NCI-H526 treated with DMSO at 0.1 percent for 48 hours (cell line): ENCODE measurements at regions not wholly inside any gene's neighbourhood (a gene's known extent, or its start where the extent isn't known, plus 50 kb on each side); places are given as distances from the start of the nearest gene placed in this dataset.
"Not testable (repeated sequence)": the region's sequence is repeated elsewhere in the genome, so short reads cannot be mapped to it uniquely, and the experiment has no call there.

Source experiments
- DNase-seq: peaks from one replicate; lab custom pipeline; 2025; lab: John Stamatoyannopoulos, UW

DNA sequence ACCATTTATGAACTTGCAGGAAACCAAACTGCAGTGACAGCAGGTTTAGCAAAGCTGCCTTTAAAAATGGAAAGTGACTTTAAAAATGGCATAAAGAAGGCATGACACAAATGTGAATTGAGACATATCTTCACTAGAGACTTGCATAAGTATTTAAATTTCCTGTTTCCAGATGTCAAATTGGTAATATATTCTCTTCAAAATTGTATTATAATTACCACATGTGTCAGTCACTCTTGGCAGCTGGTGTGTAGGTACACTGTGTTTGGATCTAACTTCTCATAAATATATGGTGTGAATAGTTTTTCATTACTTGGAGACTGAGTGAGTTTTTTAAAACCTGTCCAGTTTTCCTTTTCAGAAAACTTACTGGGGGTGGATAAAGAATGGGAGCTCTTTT is 636.2 kb upstream of the SGO1 start:
- DNase-seq, result no peak

- not testable (repeated sequence) for DNase-seq
Measured at GRCh38 chr3:20820872-20821271, 634.9 kb upstream of the SGO1 start.

GRCh38 chr3:20811631-20812030 is 625.6 kb upstream of the SGO1 start:
- no peak for DNase-seq

- no peak for DNase-seq
Measured at GRCh38 chr3:20811006-20811405, 625.0 kb upstream of the SGO1 start.

DNA sequence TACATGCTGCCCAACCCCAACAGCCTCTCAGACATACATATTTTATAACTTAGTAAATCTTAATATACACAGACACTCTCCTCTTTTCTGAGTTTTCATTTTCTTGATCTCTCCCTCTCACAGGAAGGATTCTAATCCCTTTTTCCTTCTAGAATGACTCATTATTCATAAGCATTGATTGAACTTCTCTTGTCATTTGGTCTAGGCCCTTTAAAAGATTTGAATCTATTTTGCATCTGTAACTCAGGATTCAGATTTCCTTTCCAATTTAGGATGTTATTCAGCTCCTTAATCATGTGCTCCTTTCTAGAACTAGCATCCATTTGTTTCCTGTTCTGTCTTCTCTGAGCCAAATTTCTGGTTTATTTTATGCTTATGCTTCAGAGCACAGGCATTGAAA is 624.5 kb upstream of the SGO1 start:
- peak; percentile 36 for DNase-seq

DNA sequence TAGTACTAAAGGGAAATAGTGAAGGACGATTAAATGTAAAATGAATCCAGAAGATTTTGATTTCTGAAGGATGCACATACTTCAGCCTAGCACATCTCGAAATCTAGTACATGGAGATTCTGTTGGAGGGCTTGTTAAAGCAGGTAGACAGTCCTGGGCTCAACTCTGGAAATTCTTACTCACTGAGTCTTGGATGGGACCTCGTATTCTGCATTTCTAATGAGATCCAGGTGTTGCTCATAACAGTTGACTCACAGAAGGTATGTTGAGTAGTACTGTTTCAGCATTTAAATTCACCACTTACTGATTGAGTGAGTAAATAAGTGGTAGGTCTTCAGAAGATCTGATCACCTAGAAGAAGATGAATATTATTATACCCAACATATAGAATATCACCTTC is 623.4 kb upstream of the SGO1 start:
- no peak for DNase-seq

- DNase-seq, result no peak
Measured at GRCh38 chr3:20808864-20809263, 622.9 kb upstream of the SGO1 start.

DNA sequence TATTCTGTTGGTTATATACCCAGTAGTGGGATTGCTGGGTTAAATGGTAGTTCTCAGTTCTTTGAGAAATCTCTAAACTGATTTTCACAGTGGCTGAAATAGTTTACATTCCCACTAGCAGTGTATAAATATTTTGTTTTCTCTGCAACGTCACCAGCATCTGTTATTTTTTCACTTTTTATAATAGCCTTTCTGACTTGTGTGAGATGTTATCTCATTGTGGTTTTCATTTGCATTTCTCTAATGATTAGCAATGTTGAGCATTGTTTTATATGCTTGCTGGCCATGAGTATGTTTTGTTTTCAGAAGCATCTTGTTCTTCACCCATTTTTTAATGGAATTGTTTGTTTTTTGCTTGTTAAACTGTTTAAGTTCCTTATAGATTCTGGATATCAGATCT is 612.7 kb upstream of the SGO1 start:
- DNase-seq, result no peak

DNA sequence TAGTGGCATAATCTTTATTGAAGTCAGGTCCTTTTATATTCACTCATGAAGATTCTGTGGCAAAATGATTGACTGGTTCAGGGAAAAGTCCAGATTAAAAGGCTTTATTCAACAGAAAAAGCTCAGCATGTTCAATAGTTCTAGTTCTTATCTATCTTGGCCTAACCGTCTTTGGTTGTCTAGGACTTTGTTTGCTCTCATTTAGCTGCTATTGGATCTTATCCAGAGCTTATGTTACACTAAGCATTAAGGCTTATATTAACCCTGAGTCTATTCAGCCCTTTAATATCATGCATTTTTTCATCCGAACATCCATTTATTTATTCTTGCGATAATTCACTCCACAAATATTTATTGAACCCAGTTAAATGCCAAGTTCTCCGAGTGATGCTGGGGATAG is 601.0 kb upstream of the SGO1 start:
- no peak for DNase-seq

DNA sequence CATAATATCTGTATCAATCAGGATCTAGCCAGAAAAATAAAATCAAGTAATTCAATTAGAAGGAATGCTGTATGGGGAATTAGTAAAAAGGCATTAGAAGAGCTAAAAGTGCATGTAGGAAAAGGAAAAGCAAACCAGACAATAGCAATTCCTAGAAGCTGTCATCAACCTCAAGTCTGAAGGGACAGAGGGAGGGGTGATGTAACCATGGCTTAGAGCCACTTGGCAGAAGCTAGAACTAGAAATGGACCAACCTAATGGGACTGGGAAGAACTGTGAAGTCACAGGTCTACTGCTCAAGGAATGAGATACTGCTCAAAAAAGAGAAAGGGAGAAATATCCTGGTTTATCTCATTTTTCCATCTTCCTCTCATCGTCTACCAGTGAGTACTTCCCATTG is 590.7 kb upstream of the SGO1 start:
- no peak for DNase-seq

- DNase-seq, result no peak
Measured at GRCh38 chr3:20776286-20776685, 590.3 kb upstream of the SGO1 start.

DNA sequence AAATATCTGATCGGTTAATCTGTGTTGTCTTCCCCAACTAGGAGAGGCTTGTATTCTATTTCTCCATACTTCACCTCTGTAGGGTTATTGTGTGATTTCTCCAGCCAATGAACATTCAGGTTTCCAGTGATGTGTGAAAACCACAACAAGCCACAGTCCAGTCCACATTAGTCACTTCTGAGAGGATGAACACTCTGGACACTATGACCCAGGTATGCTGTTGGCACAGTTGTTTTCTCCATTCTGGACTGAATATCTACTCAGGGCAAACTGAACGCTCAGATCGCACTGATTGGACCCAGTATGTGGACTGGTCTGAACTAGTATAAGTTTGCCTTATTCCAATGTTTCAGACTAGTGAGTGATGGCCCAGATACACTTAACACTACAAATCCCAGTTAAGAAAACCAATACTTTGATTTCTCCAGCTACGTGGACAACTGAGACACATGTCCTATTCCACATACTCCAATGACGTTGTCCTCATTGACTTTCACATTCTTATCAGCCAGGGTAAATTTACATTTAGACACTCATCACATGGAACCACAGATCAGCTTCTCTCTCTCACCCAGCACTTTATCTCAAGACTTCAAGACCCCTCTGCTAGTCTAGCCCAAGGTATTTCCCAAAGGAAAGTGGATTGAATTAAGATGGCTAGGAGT is 587.4 kb upstream of the SGO1 start:
- DNase-seq, result no peak

DNA sequence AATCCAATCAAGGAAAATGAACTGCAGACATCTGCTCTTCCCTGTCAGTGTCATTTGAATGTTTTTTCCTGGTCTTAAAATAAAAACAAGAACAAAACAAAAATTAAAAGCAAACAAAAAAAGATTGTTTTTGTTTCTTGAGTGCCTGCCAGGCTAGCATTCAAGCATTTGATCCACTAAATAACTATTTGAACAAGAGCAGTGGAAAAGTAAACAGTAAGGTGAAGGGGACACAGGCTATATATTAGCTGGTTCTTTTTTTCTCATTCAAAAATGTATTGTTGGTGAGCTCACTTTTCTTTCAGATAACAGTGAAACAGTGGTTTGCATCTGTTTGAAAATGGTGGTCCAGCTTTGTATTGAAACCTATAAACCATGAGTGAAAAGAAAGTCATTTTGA is 586.9 kb upstream of the SGO1 start:
- peak; percentile 9 for DNase-seq

- DNase-seq, result no peak
Measured at GRCh38 chr3:20769430-20769829, 583.4 kb upstream of the SGO1 start.

DNA sequence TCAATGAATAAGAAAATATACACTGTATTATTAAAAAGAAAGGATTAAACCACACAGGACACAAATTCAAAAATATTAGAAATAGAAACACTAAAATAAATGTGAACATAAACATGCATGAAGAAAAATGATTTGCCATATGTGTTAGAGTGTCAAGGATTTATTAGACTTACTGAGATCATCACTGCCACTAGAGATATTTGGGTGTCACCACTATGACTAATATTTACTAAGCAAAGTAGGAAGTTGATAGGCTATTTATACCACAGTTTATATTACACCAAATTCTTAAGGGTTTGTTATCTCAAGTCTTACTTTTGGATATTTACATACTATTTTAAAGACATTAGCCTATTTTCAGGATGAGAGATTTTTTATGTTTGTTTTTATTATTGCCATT is 575.0 kb upstream of the SGO1 start:
- no peak for DNase-seq

GRCh38 chr3:20752416-20752815 is 566.4 kb upstream of the SGO1 start:
- no peak for DNase-seq

- DNase-seq, result no peak
Measured at GRCh38 chr3:20751296-20751695, 565.3 kb upstream of the SGO1 start.

- no peak for DNase-seq
Measured at GRCh38 chr3:20747741-20748140, 561.7 kb upstream of the SGO1 start.

GRCh38 chr3:20743553-20744321 is 557.7 kb upstream of the SGO1 start:
- DNase-seq, result no peak

DNA sequence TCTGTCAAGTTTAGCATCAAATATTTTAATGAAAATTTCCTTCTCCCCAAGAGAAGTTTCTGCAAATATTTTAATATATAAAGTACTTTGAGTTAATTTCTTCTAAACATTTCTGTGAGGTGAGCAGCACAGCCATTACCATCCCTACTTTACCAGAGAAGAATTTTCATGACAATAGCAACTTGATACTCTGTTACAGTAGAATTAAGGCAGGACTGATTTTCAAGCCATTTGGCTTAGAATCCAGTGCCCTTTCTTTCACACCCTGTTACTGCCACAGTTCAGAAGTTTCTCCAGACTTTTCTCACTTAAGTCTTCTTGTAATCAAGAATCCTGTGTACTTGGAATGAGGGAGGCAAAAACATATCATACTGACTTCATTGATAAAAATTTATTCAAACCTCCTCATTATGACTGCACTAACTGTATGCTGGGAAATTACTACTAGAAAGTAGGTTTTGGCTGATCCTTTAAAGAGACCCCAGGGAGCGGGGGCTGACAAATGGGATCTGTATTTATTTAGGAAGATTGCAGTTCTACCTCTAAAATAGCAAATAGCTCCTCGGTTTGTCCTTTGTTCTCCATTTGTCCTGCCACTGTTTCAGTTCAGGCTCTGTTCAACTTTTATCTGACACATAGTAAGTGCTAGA is 557.0 kb upstream of the SGO1 start:
- DNase-seq, result no peak

GRCh38 chr3:20741381-20741780 is 555.4 kb upstream of the SGO1 start:
- no peak for DNase-seq

DNA sequence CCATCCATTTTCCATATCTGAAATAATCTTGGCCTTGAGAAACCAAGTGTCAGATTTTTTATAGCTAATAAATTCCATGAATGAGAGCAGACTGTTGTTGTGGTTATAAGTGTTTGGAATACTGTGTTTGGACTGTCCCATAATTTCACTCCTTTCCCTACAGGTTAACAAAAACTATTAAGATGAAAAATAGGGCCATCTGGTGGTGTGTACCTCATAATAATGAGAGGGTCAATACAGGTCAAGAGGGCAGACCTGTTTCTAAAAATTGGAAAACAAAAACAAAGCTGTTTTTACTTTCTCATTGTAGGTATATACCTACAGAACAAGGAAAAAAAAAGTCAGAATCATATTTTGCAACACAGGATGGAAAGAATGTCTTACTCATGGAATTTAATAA is 553.8 kb upstream of the SGO1 start:
- no peak for DNase-seq

DNA sequence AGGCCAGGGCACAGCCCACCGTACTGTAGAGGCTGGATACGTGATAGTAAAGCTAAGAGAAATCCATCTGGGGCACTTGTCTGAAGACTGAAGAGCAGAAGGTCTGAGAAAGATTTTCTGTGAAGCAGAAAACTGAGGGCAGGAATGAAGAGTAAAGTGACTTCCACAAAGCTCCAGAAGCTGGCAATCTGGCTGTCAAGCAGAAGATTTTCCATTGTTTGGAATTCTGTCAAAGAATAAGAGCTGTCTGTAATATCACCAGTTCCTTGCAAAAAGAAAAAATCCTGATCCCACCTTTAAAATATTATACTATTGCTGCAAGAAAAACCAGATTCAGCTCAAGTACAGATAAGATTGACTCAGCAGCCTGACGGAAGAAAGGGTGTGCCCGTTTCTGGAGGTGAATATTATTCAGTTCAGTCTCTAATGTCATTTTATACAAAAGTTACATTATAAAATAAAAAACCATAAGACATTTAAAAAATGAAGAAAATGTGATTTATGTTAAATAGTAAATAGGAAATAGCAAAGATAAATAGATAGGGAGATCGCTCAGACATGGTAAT is 550.4 kb upstream of the SGO1 start:
- no peak for DNase-seq
